IMR-90 (cell line): ENCODE measurements at regions not wholly inside any gene's neighbourhood (a gene's known extent, or its start where the extent isn't known, plus 50 kb on each side); places are given as distances from the start of the nearest gene placed in this dataset.

Experiments used
- ATAC-seq: fragments of 200-7000 bp; cut with Tn5 transposase; 2 replicates; pipeline ENCODE4 v1.9.1; 2020; ENCODE audit warnings: low read depth, mild to moderate bottlenecking, moderate library complexity
- BruUV-seq: library from RNA; stranded (reverse); fragments of 400-500 nt; replicated peaks from 2 replicates; lab custom pipeline; 2021; lab: Mats Ljungman, UMichigan
- CTCF ChIA-PET: fragments of 300-600 bp; formaldehyde crosslinking; extraction: SDS; loops from one replicate; lab custom pipeline; 2021; ENCODE audit warnings: antibody characterized with exemption; lab: Yijun Ruan, JAX
- POLR2A ChIA-PET: fragments of 300-600 bp; sonication (Branson Sonifier 250); formaldehyde crosslinking; loops from one replicate; lab custom pipeline; 2022; ENCODE audit warnings: antibody characterized with exemption; ENCODE audit not compliant: unreplicated experiment; lab: Charles Lee
- DNase-seq: peaks from one replicate; pipeline ENCODE4 v3.0.0; 2013
- H2AFZ ChIP-seq: replicated peaks from 2 replicates; pipeline ENCODE3; 2013; ENCODE audit warnings: low read length, mild to moderate bottlenecking; ENCODE audit not compliant: poor library complexity
- H2AK5ac ChIP-seq: 2 replicates; pipeline ENCODE4 v1.6.1; 2013; ENCODE audit warnings: low read depth, low read length, inconsistent platforms
- H2AK9ac ChIP-seq: replicated peaks from 2 replicates; pipeline ENCODE3; 2013; ENCODE audit warnings: mild to moderate bottlenecking, low read depth, low read length, moderate library complexity; ENCODE audit not compliant: poor library complexity
- H2BK120ac ChIP-seq: 2 replicates; pipeline ENCODE4 v1.6.1; 2013; ENCODE audit warnings: low read depth, low read length, inconsistent platforms
- H2BK15ac ChIP-seq: 3 replicates; pipeline ENCODE4 v1.6.1; 2013; ENCODE audit warnings: low read depth, low read length, inconsistent platforms
- H2BK20ac ChIP-seq: 2 replicates; pipeline ENCODE4 v1.6.1; 2013; ENCODE audit warnings: low read depth, mild to moderate bottlenecking, inconsistent platforms, low read length, moderate library complexity
- H2BK5ac ChIP-seq: 2 replicates; pipeline ENCODE4 v1.6.1; 2013; ENCODE audit warnings: mild to moderate bottlenecking, low read depth, low read length, inconsistent platforms; ENCODE audit not compliant: poor library complexity, severe bottlenecking
- H3K14ac ChIP-seq: replicated peaks from 2 replicates; pipeline ENCODE4 v1.6.1; 2013; ENCODE audit warnings: low read depth, low read length, inconsistent platforms
- H3K18ac ChIP-seq: 2 replicates; pipeline ENCODE4 v1.6.1; 2013; ENCODE audit warnings: low read depth, low read length, control low read depth
- H3K23ac ChIP-seq: 2 replicates; pipeline ENCODE4 v1.6.1; 2013; ENCODE audit warnings: low read depth, low read length, inconsistent platforms
- H3K27ac ChIP-seq: 2 replicates; pipeline ENCODE4 v1.5.1; 2013; ENCODE audit warnings: mild to moderate bottlenecking, control low read depth, low read length; ENCODE audit not compliant: insufficient read depth
- H3K27me3 ChIP-seq: 2 replicates; pipeline ENCODE4 v1.6.1; 2013; ENCODE audit warnings: low read length; ENCODE audit not compliant: control insufficient read depth, insufficient read depth
- H3K36me3 ChIP-seq: 2 replicates; pipeline ENCODE4 v1.6.1; 2013; ENCODE audit warnings: low read length, mixed read lengths; ENCODE audit not compliant: control insufficient read depth, insufficient read depth
- H3K4ac ChIP-seq: 2 replicates; pipeline ENCODE4 v1.6.1; 2013; ENCODE audit warnings: low read depth, low read length, inconsistent platforms
- H3K4me1 ChIP-seq: 2 replicates; pipeline ENCODE4 v1.6.1; 2013; ENCODE audit warnings: low read length, mixed read lengths; ENCODE audit not compliant: control insufficient read depth, insufficient read depth
- H3K4me2 ChIP-seq: 2 replicates; pipeline ENCODE4 v1.6.1; 2013; ENCODE audit warnings: low read depth, mild to moderate bottlenecking, control low read depth, low read length, moderate library complexity
- H3K4me3 ChIP-seq: 2 replicates; pipeline ENCODE4 v1.5.1; 2013; ENCODE audit warnings: low read depth, mild to moderate bottlenecking, control low read depth, low read length, moderate library complexity; ENCODE audit not compliant: insufficient read depth
- H3K56ac ChIP-seq: 2 replicates; pipeline ENCODE4 v1.6.1; 2013; ENCODE audit warnings: low read length, inconsistent platforms; ENCODE audit not compliant: insufficient read depth; ENCODE audit errors: extremely low read depth
- H3K79me1 ChIP-seq, 2 experiments: 2 replicates each; pipeline ENCODE4 v1.6.1; 2013; ENCODE audit warnings: low read length in 2 of 2, inconsistent platforms in 1 of 2, low read depth in 1 of 2
- H3K9ac ChIP-seq: 2 replicates; pipeline ENCODE4 v1.6.1; 2013; ENCODE audit warnings: low read depth, low read length, control low read depth
- H3K9me1 ChIP-seq: 2 replicates; pipeline ENCODE4 v1.6.1; 2013; ENCODE audit warnings: low read length, inconsistent platforms; ENCODE audit not compliant: insufficient read depth
- H3K9me3 ChIP-seq: 2 replicates; pipeline ENCODE4 v1.6.1; 2013; ENCODE audit warnings: low read length; ENCODE audit not compliant: control insufficient read depth, insufficient read depth
- H4K20me1 ChIP-seq: 2 replicates; pipeline ENCODE4 v1.6.1; 2013; ENCODE audit warnings: low read length, inconsistent platforms; ENCODE audit not compliant: insufficient read depth
- H4K5ac ChIP-seq: 2 replicates; pipeline ENCODE4 v1.6.1; 2013; ENCODE audit warnings: mild to moderate bottlenecking, low read depth, low read length, control low read depth
- H4K8ac ChIP-seq, 2 experiments: 2 replicates each; pipeline ENCODE4 v1.6.1; 2013; ENCODE audit warnings: low read depth in 2 of 2, low read length in 2 of 2, control low read depth in 1 of 2, inconsistent platforms in 1 of 2
- H4K91ac ChIP-seq: 2 replicates; pipeline ENCODE4 v1.6.1; 2013; ENCODE audit warnings: low read depth, low read length, inconsistent platforms; ENCODE audit not compliant: insufficient read depth
- BHLHE40 ChIP-seq: fragments of 150-350 bp; IDR thresholded peaks from 2 replicates; pipeline ENCODE4 v1.6.1; 2016; ENCODE audit warnings: mild to moderate bottlenecking, low read depth, low read length
- CHD1 ChIP-seq: IDR thresholded peaks from 2 replicates; pipeline ENCODE4 v1.6.1; 2012; ENCODE audit warnings: low read depth, low read length, improper control_type of control experiment
- FOS ChIP-seq: fragments of 150-350 bp; IDR thresholded peaks from 2 replicates; pipeline ENCODE4 v1.6.1; 2016; ENCODE audit warnings: low read depth, low read length
- MAFK ChIP-seq: IDR thresholded peaks from 2 replicates; pipeline ENCODE4 v1.6.1; 2012; ENCODE audit warnings: low read depth, low read length, improper control_type of control experiment
- MAZ ChIP-seq: IDR thresholded peaks from 2 replicates; pipeline ENCODE4 v1.6.1; 2012; ENCODE audit warnings: low read depth, mild to moderate bottlenecking, low read length, improper control_type of control experiment, moderate library complexity, borderline replicate concordance
- MXI1 ChIP-seq: IDR thresholded peaks from 2 replicates; pipeline ENCODE4 v1.6.1; 2012; ENCODE audit warnings: low read depth, mild to moderate bottlenecking, low read length, moderate library complexity, borderline replicate concordance
- NFE2L2 ChIP-seq: fragments of 150-350 bp; IDR thresholded peaks from 2 replicates; pipeline ENCODE4 v1.6.1; 2016; ENCODE audit warnings: low read depth, mild to moderate bottlenecking, low read length
- RAD21 ChIP-seq: IDR thresholded peaks from 2 replicates; pipeline ENCODE4 v1.6.1; 2012; ENCODE audit warnings: low read length, improper control_type of control experiment
- RCOR1 ChIP-seq: IDR thresholded peaks from 2 replicates; pipeline ENCODE4 v1.6.1; 2012; ENCODE audit warnings: mild to moderate bottlenecking, low read length, improper control_type of control experiment; ENCODE audit not compliant: insufficient replicate concordance
- WGBS, 2 experiments: methylation state at CpG; one replicate each; pipeline versions ENCODE4 v1.1.5 to v1.1.7; 2013; ENCODE audit warnings: missing lambda C conversion rate in 2 of 2; ENCODE audit not compliant: insufficient read length in 1 of 2; ENCODE audit errors: extremely low coverage in 2 of 2; 5-methylcytosine and 5-hydroxymethylcytosine counted together
- dilution Hi-C: fragments of 300-500 bp; cut with HindIII; formaldehyde crosslinking; loops from one replicate; pipeline ENCODE4 v1.14.3; 2018; ENCODE audit warnings: low sequenced_read_pairs; ENCODE audit not compliant: unreplicated experiment
- in situ Hi-C: fragments of 300-500 bp; cut with MboI; formaldehyde crosslinking; loops from 3 replicates; pipeline ENCODE4 v1.14.3; 2019; ENCODE audit warnings: low sequenced_read_pairs, inconsistent platforms, mixed read lengths
- intact Hi-C: fragments of 100-400 bp; cut with micrococcal nuclease; formaldehyde crosslinking; loops from 2 replicates; pipeline ENCODE4 v1.10.0; 2022
- TF ChIP-seq, protein P1 (sequence below): fragments of 150-350 bp; IDR thresholded peaks from 2 replicates; pipeline ENCODE4 v1.6.1; 2017; ENCODE audit warnings: mild to moderate bottlenecking, antibody characterized with exemption, low read length, low read depth
- TF ChIP-seq, protein P2 (sequence below): conservative IDR thresholded peaks from 2 replicates; pipeline ENCODE4 v1.5.1; 2012; ENCODE audit warnings: mild to moderate bottlenecking, low read depth, low read length, improper control_type of control experiment

DNA sequence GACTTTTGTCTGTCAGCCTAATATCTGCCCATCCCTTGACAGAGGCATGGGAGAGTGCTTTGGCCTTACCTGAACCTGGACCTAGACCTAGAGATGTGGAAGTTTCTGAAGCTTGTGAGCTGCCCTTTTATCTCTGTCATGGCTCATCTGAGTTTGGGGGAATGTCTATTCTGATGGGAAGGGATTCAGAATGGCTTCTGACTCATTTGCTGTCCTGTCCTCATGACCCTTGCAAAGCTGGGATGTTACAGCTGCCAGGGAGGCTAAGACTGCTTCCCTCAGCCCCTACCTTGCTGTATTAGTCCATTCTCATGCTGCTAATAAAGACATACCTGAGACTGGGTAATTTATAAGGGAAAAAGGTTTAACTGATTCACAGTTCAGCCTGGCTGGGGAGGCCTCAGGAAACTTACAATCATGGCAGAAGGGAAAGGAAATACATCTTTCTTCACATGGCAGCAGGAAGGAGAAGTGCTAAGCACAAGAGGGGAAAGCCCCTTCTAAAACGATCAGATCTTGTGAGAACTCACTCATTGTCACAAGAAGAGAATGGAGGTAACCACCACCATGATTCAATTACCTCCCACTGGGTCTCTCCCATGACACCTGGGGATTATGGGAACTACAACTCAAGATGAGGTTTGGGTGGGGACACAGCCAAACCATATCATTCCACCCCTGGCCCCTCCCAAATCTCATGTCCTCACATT, 252.2 kb downstream of the ERMARD start:
- Histone ChIP-seq H2BK15ac (no peak overlapping the region), H3K9me3 (peaks cover 39% of the 10 kb centered on the region), H4K8ac (no peak overlapping the region), H2BK120ac (no peak overlapping the region), H2AK5ac (no peak overlapping the region), H3K4me1 (no peaks in the 10 kb centered on the region), H3K18ac (no peak overlapping the region), H3K9me1 (no peaks in the 10 kb centered on the region), H3K9ac (no peak overlapping the region), H4K5ac (no peak overlapping the region), H4K91ac (no peak overlapping the region), H3K14ac (no peak overlapping the region), H3K4ac (no peak overlapping the region), H3K36me3 (no peaks in the 10 kb centered on the region), H4K20me1 (no peaks in the 10 kb centered on the region), H3K4me3 (no peak overlapping the region), H2AFZ (no peak overlapping the region), H2AK9ac (no peak overlapping the region), H3K4me2 (no peak overlapping the region), H3K27me3 (no peaks in the 10 kb centered on the region), H3K27ac (no peak overlapping the region), H3K79me1 (no peaks in the 10 kb centered on the region), H3K23ac (no peak overlapping the region), H3K56ac (no peak overlapping the region), H2BK20ac (no peak overlapping the region), H2BK5ac (no peak overlapping the region)
- CTCF ChIA-PET = no interaction called here
- no TSS peak for BruUV-seq
- ATAC-seq = no peak
- POLR2A ChIA-PET = no interaction called here
- in situ Hi-C loops (no loop called here), intact Hi-C loops (no loop called here), dilution Hi-C loops (no loop called here)
- TF ChIP-seq RAD21 (no peak), MXI1 (no peak), CHD1 (no peak), FOS (no peak), NFE2L2 (no peak), BHLHE40 (no peak), MAZ (no peak), RCOR1 (no peak), MAFK (no peak)
- TF ChIP-seq, protein P1, sequence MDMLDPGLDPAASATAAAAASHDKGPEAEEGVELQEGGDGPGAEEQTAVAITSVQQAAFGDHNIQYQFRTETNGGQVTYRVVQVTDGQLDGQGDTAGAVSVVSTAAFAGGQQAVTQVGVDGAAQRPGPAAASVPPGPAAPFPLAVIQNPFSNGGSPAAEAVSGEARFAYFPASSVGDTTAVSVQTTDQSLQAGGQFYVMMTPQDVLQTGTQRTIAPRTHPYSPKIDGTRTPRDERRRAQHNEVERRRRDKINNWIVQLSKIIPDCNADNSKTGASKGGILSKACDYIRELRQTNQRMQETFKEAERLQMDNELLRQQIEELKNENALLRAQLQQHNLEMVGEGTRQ = no peak
- TF ChIP-seq, protein P2, sequence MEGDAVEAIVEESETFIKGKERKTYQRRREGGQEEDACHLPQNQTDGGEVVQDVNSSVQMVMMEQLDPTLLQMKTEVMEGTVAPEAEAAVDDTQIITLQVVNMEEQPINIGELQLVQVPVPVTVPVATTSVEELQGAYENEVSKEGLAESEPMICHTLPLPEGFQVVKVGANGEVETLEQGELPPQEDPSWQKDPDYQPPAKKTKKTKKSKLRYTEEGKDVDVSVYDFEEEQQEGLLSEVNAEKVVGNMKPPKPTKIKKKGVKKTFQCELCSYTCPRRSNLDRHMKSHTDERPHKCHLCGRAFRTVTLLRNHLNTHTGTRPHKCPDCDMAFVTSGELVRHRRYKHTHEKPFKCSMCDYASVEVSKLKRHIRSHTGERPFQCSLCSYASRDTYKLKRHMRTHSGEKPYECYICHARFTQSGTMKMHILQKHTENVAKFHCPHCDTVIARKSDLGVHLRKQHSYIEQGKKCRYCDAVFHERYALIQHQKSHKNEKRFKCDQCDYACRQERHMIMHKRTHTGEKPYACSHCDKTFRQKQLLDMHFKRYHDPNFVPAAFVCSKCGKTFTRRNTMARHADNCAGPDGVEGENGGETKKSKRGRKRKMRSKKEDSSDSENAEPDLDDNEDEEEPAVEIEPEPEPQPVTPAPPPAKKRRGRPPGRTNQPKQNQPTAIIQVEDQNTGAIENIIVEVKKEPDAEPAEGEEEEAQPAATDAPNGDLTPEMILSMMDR = no peak
- DNase-seq = no peak
- WGBS, 2 experiments = no CpG with 5 or more reads among the region's 1 CpG
